Stimulated activated CD4-positive, alpha-beta T cell treated with anti-CD3 and anti-CD28 coated beads, Interleukin-4, amount 100 ng/mL, for 24 hours (primary cell): ENCODE measurements at regions not wholly inside any gene's neighbourhood (a gene's known extent, or its start where the extent isn't known, plus 50 kb on each side); places are given as distances from the start of the nearest gene placed in this dataset.

Source experiments
- DNase-seq: peaks from one replicate; pipeline ENCODE4 v3.0.0-alpha.2; 2020

DNA sequence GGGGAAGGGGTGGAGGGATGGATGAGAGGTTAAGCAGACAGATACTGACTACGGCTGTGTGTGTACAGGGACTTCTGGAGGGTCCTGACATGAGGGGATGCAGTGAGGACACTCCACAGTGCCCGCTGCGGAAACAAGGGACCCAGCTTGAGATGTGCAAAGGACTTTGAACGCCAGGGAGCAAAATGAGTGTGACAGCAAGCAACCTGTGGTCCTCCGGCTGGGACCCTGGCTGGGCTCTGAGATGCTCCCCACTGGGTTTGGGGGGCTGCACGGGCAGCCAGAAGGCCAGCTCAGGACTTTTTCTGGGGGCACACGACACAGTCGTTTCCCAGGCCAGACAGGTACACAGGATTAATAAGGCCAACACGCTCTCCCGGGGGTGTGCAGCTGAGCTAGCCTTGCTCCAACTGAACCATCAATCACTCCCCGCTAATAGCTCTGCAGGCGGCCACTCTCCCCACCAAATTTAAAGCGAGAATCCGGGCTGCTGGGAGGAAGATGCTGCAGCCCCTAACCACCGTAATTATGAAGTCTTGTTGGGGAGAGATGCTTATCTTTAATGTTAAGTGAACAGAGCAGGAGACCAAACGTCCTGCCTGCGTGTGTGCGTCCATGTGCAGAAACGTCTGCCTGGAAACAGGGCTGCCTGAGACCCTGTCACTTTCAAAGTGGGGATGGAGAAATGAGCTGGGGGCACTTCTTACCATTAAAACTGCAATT is 51.6 kb upstream of the DLK1 start:
- DNase-seq = no peak

DNA sequence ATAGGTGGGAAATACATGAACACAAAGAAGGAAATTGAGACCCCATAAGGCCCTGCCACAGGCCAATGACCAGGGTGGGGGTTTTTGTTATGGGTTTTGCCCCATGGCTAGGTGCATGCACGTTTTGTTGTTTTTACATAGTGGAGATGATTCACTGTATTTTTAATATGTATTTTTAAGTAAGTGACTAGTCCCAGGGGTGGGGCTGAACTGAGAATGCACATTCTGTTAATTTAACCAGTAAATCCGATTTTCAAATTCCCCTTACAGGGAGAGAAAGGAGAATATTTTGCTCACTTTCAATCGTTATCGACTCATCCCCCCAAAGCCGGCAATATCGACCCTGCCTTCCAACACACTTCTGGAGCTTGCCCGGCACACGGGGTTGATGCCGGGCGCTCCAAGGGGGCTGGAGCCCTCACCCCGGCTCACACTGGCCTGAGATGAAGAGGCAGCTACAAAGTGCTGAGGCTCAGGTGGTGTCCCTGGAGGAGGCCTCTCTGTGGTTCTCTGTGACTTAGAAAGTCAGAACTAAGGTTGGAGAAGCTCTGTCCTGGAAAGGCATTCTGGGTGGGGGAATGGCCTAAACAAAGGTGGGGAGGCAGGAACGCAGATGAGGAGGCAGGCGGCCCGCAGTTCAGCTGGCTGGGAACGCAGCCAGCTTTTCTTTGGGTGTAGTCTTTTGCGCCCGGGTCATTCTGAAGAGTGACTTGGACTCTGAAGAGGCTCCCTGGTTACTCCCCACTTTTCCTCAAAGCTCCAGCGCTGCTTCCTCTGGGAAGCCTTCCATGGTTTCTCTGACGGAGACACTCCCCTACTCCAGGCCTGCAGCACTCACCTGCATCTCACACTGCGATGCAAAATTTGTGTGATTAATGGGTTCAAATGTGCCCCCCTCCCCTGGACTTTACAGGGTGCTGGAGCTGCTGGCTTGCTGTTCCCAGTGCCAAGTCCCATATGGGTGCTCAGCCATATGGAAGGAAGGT is 50.7 kb upstream of the DLK1 start:
- DNase-seq = no peak
